HepG2 (cell line): ENCODE measurements at regions not wholly inside any gene's neighbourhood (a gene's known extent, or its start where the extent isn't known, plus 50 kb on each side); places are given as distances from the start of the nearest gene placed in this dataset.

Experiments
- ATAC-seq: fragments of 200-7000 bp; cut with Tn5 transposase; 3 replicates; pipeline ENCODE4 v1.9.1; 2020; ENCODE audit warnings: mild to moderate bottlenecking, moderate library complexity
- BruUV-seq: library from RNA; stranded (reverse); fragments of 400-500 nt; replicated peaks from 2 replicates; lab custom pipeline; 2021; lab: Mats Ljungman, UMichigan
- CTCF ChIA-PET: fragments of 300-600 bp; formaldehyde crosslinking; extraction: SDS; loops from one replicate; lab custom pipeline; 2021; ENCODE audit warnings: low total read pairs, inconsistent platforms, low intra/inter-chr PET ratio; lab: Yijun Ruan, JAX
- POLR2A ChIA-PET: fragments of 350-600 bp; sonication (Branson Sonifier 250); formaldehyde crosslinking; loops from one replicate; lab custom pipeline; 2020; ENCODE audit warnings: antibody characterized with exemption, inconsistent platforms; lab: Yijun Ruan, JAX
- DNase-seq: peaks from one replicate; pipeline ENCODE4 v3.0.0-alpha.2; 2015; ENCODE audit warnings: low spot score
- FAIRE-seq: peaks from 3 replicates; lab custom pipeline; 2011; peaks lifted over from hg19 to GRCh38; lab: Jason Lieb, UNC
- H2AFZ ChIP-seq: one replicate; pipeline ENCODE4 v1.6.1; 2011; ENCODE audit warnings: low read length, inconsistent platforms
- H3K27ac ChIP-seq: fragments of 300-600 bp; 3 replicates; pipeline ENCODE4 v1.8.0; 2011; ENCODE audit warnings: mixed run types, mild to moderate bottlenecking, mixed read lengths, low read length, inconsistent platforms; ENCODE audit not compliant: insufficient read depth; ENCODE audit errors: extremely low read length
- H3K27me3 ChIP-seq, 2 experiments: fragments of 200-600 bp in 1 of 2; 2 replicates in 1 of 2; 3 replicates in 1 of 2; pipeline versions ENCODE4 v1.6.0 to v1.8.0; 2011; ENCODE audit warnings: low read length in 2 of 2, mild to moderate bottlenecking in 2 of 2, moderate library complexity in 2 of 2, inconsistent platforms in 1 of 2; ENCODE audit not compliant: insufficient read depth in 2 of 2, control insufficient read depth in 1 of 2
- H3K36me3 ChIP-seq, 2 experiments: fragments of 200-600 bp in 1 of 2; replicated peaks in 1 of 2; 2 replicates in 1 of 2; 3 replicates in 1 of 2; pipeline versions ENCODE4 v1.5.1 to v1.8.0; 2011; ENCODE audit warnings: low read length in 2 of 2, inconsistent platforms in 1 of 2; ENCODE audit not compliant: insufficient read depth in 2 of 2, control insufficient read depth in 1 of 2
- H3K4me1 ChIP-seq: 2 replicates; pipeline ENCODE4 v1.5.1; 2012; ENCODE audit warnings: low read length, inconsistent platforms; ENCODE audit not compliant: insufficient read depth
- H3K4me2 ChIP-seq: 2 replicates; pipeline ENCODE4 v1.6.0; 2011; ENCODE audit warnings: low read depth, low read length, inconsistent platforms
- H3K4me3 ChIP-seq, 3 experiments: fragments of 200-600 bp in 1 of 3; sonication (generic), shearing (Covaris generic) in 1 of 3; replicated peaks in 1 of 3; 2 replicates each; pipeline ENCODE4 v1.5.1; 2011 to 2016; ENCODE audit warnings: low read length in 3 of 3, inconsistent platforms in 2 of 3, low read depth in 2 of 3, mild to moderate bottlenecking in 2 of 3, control low read depth in 1 of 3, mixed read lengths in 1 of 3; ENCODE audit not compliant: insufficient read depth in 1 of 3
- H3K79me2 ChIP-seq: one replicate; pipeline ENCODE4 v1.6.1; 2011; ENCODE audit warnings: low read length, inconsistent platforms; ENCODE audit not compliant: insufficient read depth
- H3K9ac ChIP-seq: 2 replicates; pipeline ENCODE4 v1.6.0; 2011; ENCODE audit warnings: mild to moderate bottlenecking, low read depth, low read length, inconsistent platforms; ENCODE audit not compliant: insufficient read depth
- H3K9me3 ChIP-seq: 2 replicates; pipeline ENCODE4 v1.5.1; 2012; ENCODE audit warnings: mild to moderate bottlenecking, low read length
- H4K20me1 ChIP-seq: 2 replicates; pipeline ENCODE4 v1.6.0; 2011; ENCODE audit warnings: inconsistent platforms, mild to moderate bottlenecking, low read length, moderate library complexity; ENCODE audit not compliant: insufficient read depth
- CEBPG ChIP-seq: IDR thresholded peaks from 2 replicates; pipeline ENCODE4 v1.6.1; 2016
- HOXA5 ChIP-seq: sonication (generic); formaldehyde crosslinking; IDR thresholded peaks from 2 replicates; pipeline ENCODE4 v1.4.0; 2020; ENCODE audit warnings: missing genetic modification reagents
- MAFF ChIP-seq: IDR thresholded peaks from 2 replicates; pipeline ENCODE4 v1.6.1; 2011; ENCODE audit warnings: low read depth, low read length, improper control_type of control experiment
- SOX13 ChIP-seq, 3 experiments: fragments of 450-650 bp in 1 of 3; sonication (generic) in 1 of 3; formaldehyde crosslinking in 1 of 3; IDR thresholded peaks in 2 of 3; conservative IDR thresholded peaks in 1 of 3; 2 replicates each; pipeline versions ENCODE4 v1.5.0 to v1.6.1; 2016 to 2020; ENCODE audit warnings: antibody characterized with exemption in 1 of 3, mild to moderate bottlenecking in 1 of 3, missing compliant biosample characterization in 1 of 3, missing genetic modification reagents in 1 of 3, moderate library complexity in 1 of 3
- ZBTB1 ChIP-seq: sonication (generic); formaldehyde crosslinking; IDR thresholded peaks from 2 replicates; pipeline ENCODE4 v1.4.0; 2020; ENCODE audit warnings: missing genetic modification reagents, borderline replicate concordance
- ZNF263 ChIP-seq: sonication (generic); formaldehyde crosslinking; IDR thresholded peaks from 2 replicates; pipeline ENCODE4 v1.4.0; 2020; ENCODE audit warnings: missing genetic modification reagents
- ZNF703 ChIP-seq: sonication (generic); formaldehyde crosslinking; IDR thresholded peaks from 2 replicates; pipeline ENCODE4 v1.5.1; 2020; ENCODE audit warnings: missing genetic modification reagents, mild to moderate bottlenecking, moderate library complexity, borderline replicate concordance
- ZNF776 ChIP-seq: sonication (generic); formaldehyde crosslinking; IDR thresholded peaks from 2 replicates; pipeline ENCODE4 v1.4.0; 2020; ENCODE audit warnings: mild to moderate bottlenecking, missing genetic modification reagents
- ZNF878 ChIP-seq: sonication (generic); formaldehyde crosslinking; IDR thresholded peaks from 2 replicates; pipeline ENCODE4 v1.8.1; 2023; ENCODE audit warnings: mild to moderate bottlenecking, missing genetic modification reagents, moderate library complexity
- WGBS: methylation state at CpG from one replicate; pipeline ENCODE4 v1.1.6; 2017; ENCODE audit warnings: low lambda C conversion rate; 5-methylcytosine and 5-hydroxymethylcytosine counted together
- in situ Hi-C: cut with HindIII; loops from 2 replicates; pipeline ENCODE4 v1.10.0; 2017; ENCODE audit warnings: low pct_unique_long_range_greater_than_20kb; ENCODE audit not compliant: extremely low pct_ligation_motif_present
- intact Hi-C: fragments of 100-400 bp; cut with micrococcal nuclease; formaldehyde crosslinking; loops from one replicate; pipeline ENCODE4 v1.10.0; 2022; ENCODE audit not compliant: unreplicated experiment
- TF ChIP-seq, protein P1 (sequence below): sonication (generic); formaldehyde crosslinking; IDR thresholded peaks from 2 replicates; pipeline ENCODE4 v1.5.0; 2020; ENCODE audit warnings: mild to moderate bottlenecking, missing genetic modification reagents

DNA sequence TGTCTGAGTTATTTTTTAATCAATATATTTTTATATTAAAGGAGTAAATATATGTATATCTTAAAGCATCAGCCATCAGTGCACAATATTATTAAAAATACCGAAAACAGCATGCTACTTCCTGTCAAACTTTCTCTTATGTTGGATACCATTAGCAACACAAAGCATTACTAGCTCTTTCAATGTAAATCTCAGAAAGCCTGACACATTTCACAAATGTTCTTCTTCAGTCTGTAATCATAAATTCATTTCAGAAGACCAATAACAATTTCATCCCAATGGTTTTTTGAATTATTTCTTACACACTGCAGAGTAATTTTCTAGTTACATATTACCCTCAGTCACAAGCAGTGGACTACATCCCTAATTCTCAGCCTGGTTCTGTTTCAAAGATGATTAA, 226.9 kb downstream of the LRRK2 start:
- DNase-seq, result no peak
- CTCF ChIA-PET, result no interaction called here
- intact Hi-C loops, result no loop called here
- TF ChIP-seq ZNF878 (CRISPR knock-in tag), result no peak
- Histone ChIP-seq H3K9me3 (no peaks in the 10 kb centered on the region), H3K4me1 (no peaks in the 10 kb centered on the region), H3K4me3 (no peak overlapping the region), H4K20me1 (no peaks in the 10 kb centered on the region), H3K9ac (no peak overlapping the region), H3K36me3 (no peaks in the 10 kb centered on the region), H3K27ac (no peak overlapping the region), H3K79me2 (no peaks in the 10 kb centered on the region), H2AFZ (no peak overlapping the region), H3K27me3 (no peaks in the 10 kb centered on the region), H3K4me2 (no peak overlapping the region)
- ATAC-seq, result no peak
- 0% methylated on average over 1 of the region's 1 CpG for WGBS
- no peak for FAIRE-seq
- in situ Hi-C loops, result no loop called here
- BruUV-seq, result no TSS peak
- POLR2A ChIA-PET, result no interaction called here

DNA sequence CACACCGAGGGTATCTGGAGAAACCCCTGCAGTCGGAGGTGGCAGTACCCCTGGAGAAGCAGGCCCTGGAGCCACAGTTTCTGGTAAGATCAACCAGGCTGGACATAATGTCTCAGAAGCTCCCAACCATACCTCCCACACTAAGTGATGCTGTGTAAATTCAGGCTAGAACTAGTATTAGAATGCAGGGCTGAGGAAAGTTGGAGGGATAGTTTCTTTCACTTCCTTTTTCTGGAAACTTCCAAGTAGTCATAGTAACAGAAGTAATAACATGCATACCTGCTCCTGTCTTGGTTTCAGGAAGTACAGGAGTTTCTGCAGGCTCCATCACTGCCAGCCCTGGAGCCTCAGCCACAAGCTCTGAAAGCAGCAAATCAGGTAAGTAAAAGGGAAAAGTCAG, 228.1 kb upstream of the CNTN1 start:
- ATAC-seq, result no peak
- ChIA-PET POLR2A (no interaction called here), CTCF (no interaction called here)
- intact Hi-C loops (no loop called here), in situ Hi-C loops (no loop called here)
- H3K27ac ChIP-seq, result no peak overlapping the region
- no peak overlapping the region for H3K4me3 ChIP-seq
- FAIRE-seq, result no peak
- no peaks in the 10 kb centered on the region for H3K9me3 ChIP-seq
- no peaks in the 10 kb centered on the region for H3K4me1 ChIP-seq
- H4K20me1 ChIP-seq, result no peaks in the 10 kb centered on the region
- no peak overlapping the region for H3K4me2 ChIP-seq
- no peak overlapping the region for H2AFZ ChIP-seq
- H3K9ac ChIP-seq, result no peak overlapping the region
- no peaks in the 10 kb centered on the region for H3K27me3 ChIP-seq
- DNase-seq, result no peak
- TF ChIP-seq, protein P1, sequence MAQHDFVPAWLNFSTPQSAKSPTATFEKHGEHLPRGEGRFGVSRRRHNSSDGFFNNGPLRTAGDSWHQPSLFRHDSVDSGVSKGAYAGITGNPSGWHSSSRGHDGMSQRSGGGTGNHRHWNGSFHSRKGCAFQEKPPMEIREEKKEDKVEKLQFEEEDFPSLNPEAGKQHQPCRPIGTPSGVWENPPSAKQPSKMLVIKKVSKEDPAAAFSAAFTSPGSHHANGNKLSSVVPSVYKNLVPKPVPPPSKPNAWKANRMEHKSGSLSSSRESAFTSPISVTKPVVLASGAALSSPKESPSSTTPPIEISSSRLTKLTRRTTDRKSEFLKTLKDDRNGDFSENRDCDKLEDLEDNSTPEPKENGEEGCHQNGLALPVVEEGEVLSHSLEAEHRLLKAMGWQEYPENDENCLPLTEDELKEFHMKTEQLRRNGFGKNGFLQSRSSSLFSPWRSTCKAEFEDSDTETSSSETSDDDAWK, result no peak
- TF ChIP-seq ZNF776 (CRISPR knock-in tag) (no peak), CEBPG (no peak), ZNF703 (no peak), HOXA5 (CRISPR knock-in tag) (no peak), SOX13 (IDR thresholded peaks at IDR 0.05) (no peak), SOX13 (CRISPR knock-in tag; conservative IDR thresholded peaks at IDR 0.05 in 1 of 2, IDR thresholded peaks at IDR 0.05 in 1 of 2) (no peak), ZNF263 (no peak), ZBTB1 (CRISPR knock-in tag) (no peak), MAFF (no peak)
- TF ChIP-seq, all 625 proteins: peak for 0
- no peaks in the 10 kb centered on the region for H3K36me3 ChIP-seq
- 0% methylated on average over 2 of the region's 2 CpGs for WGBS
- BruUV-seq, result no TSS peak
- no peaks in the 10 kb centered on the region for H3K79me2 ChIP-seq
